Testis (tissue), 2 donors: ENCODE measurements at regions not wholly inside any gene's neighbourhood (a gene's known extent, or its start where the extent isn't known, plus 50 kb on each side); places are given as distances from the start of the nearest gene placed in this dataset.
"Not testable (repeated sequence)": the region's sequence is repeated elsewhere in the genome, so short reads cannot be mapped to it uniquely, and the experiment has no call there.

Experiments used
- DNase-seq: peaks from one replicate; pipeline ENCODE4 v3.0.0-alpha.2; 2019
- H3K27ac ChIP-seq, 2 donors: fragments of 200-600 bp; sonication (generic); one replicate each; pipeline ENCODE4 v1.5.1; 2019
- H3K27me3 ChIP-seq: fragments of 200-600 bp; sonication (generic); one replicate; pipeline ENCODE4 v1.5.1; 2019
- H3K36me3 ChIP-seq: fragments of 200-600 bp; sonication (generic); one replicate; pipeline ENCODE4 v1.5.1; 2017; ENCODE audit warnings: low read depth; ENCODE audit errors: missing control alignments
- H3K4me1 ChIP-seq: fragments of 200-600 bp; sonication (generic); one replicate; pipeline ENCODE4 v1.5.1; 2019
- H3K4me3 ChIP-seq, 2 donors: fragments of 200-600 bp; sonication (generic); one replicate each; pipeline ENCODE4 v1.5.1; 2017 to 2019
- H3K9me3 ChIP-seq: fragments of 200-600 bp; sonication (generic); one replicate; pipeline ENCODE4 v1.5.1; 2017
- CTCF ChIP-seq, 3 experiments: fragments of 450-650 bp in 2 of 3; fragments of 200-600 bp in 1 of 3; sonication (generic) in 1 of 3; IDR thresholded peaks; one replicate each; pipeline ENCODE4 v1.5.1; 2016 to 2019; ENCODE audit warnings: antibody characterized with exemption in 3 of 3, mild to moderate bottlenecking in 2 of 3, moderate library complexity in 1 of 3
- POLR2A ChIP-seq: fragments of 450-650 bp; IDR thresholded peaks from one replicate; pipeline ENCODE4 v1.6.1; 2017; ENCODE audit warnings: antibody characterized with exemption, mild to moderate bottlenecking, moderate library complexity
- WGBS, 2 donors: methylation state at CpG; one replicate each; pipeline ENCODE4 v1.1.5; 2018; 5-methylcytosine and 5-hydroxymethylcytosine counted together
- intact Hi-C: fragments of 100-400 bp; cut with DNase I; formaldehyde crosslinking; loops from one replicate; pipeline ENCODE4 v1.15.1; 2023; ENCODE audit warnings: low total_unique reads

- Histone ChIP-seq H3K9me3 (no peaks in the 10 kb centered on the region), H3K36me3 (no peaks in the 10 kb centered on the region), H3K27me3 (no peaks in the 10 kb centered on the region), H3K4me3 (no peak overlapping the region), H3K27ac (no peak overlapping the region), H3K4me1 (no peaks in the 10 kb centered on the region)
- intact Hi-C loops, result no loop called here
- no peak for TF ChIP-seq CTCF (IDR thresholded peaks at IDR 0.05)
- no peak for TF ChIP-seq POLR2A
- no peak for DNase-seq
Measured at GRCh38 chr5:125897089-125897488, 526.1 kb upstream of the GRAMD2B start.

GRCh38 chr5:125898851-125899405 lies 524.3 kb upstream of the GRAMD2B start:
- H3K9me3 ChIP-seq, result no peaks in the 10 kb centered on the region
- no peak for DNase-seq
- H3K36me3 ChIP-seq, result no peaks in the 10 kb centered on the region
- H3K4me1 ChIP-seq, result no peaks in the 10 kb centered on the region
- no peak overlapping the region for H3K27ac ChIP-seq
- no peak overlapping the region for H3K4me3 ChIP-seq
- H3K27me3 ChIP-seq, result no peaks in the 10 kb centered on the region
- 49 to 53% methylated on average over 2 of the region's 2 CpGs for WGBS, 2 donors
- intact Hi-C loops, result no loop called here
- TF ChIP-seq CTCF (IDR thresholded peaks at IDR 0.05) (no peak), POLR2A (no peak)

- H3K27me3 ChIP-seq, result no peaks in the 10 kb centered on the region
- intact Hi-C loops, result no loop called here
- H3K36me3 ChIP-seq, result no peaks in the 10 kb centered on the region
- no peak overlapping the region for H3K27ac ChIP-seq
- H3K4me3 ChIP-seq, result no peak overlapping the region
- no peak for DNase-seq
- TF ChIP-seq POLR2A, result no peak
- no peak for TF ChIP-seq CTCF (IDR thresholded peaks at IDR 0.05)
- no peaks in the 10 kb centered on the region for H3K4me1 ChIP-seq
- WGBS, 2 donors, result 94 to 100% methylated on average over 1 of the region's 1 CpG
- H3K9me3 ChIP-seq, result no peaks in the 10 kb centered on the region
Measured at GRCh38 chr5:125912028-125912427, 511.2 kb upstream of the GRAMD2B start.

GRCh38 chr5:125913200-125913599 lies 510.0 kb upstream of the GRAMD2B start:
- 88 to 95% methylated on average over 2 of the region's 2 CpGs for WGBS, 2 donors
- H3K4me3 ChIP-seq, result no peak overlapping the region
- H3K27me3 ChIP-seq, result no peaks in the 10 kb centered on the region
- DNase-seq, result no peak
- TF ChIP-seq POLR2A (no peak), CTCF (IDR thresholded peaks at IDR 0.05) (no peak)
- no peak overlapping the region for H3K27ac ChIP-seq
- no peaks in the 10 kb centered on the region for H3K36me3 ChIP-seq
- intact Hi-C loops, result no loop called here
- H3K4me1 ChIP-seq, result no peaks in the 10 kb centered on the region
- H3K9me3 ChIP-seq, result no peaks in the 10 kb centered on the region

- H3K4me3 ChIP-seq, result no peak overlapping the region
- no peaks in the 10 kb centered on the region for H3K27me3 ChIP-seq
- no peak for TF ChIP-seq POLR2A
- TF ChIP-seq CTCF (IDR thresholded peaks at IDR 0.05), result no peak
- no peaks in the 10 kb centered on the region for H3K9me3 ChIP-seq
- no peaks in the 10 kb centered on the region for H3K4me1 ChIP-seq
- intact Hi-C loops, result no loop called here
- no peak overlapping the region for H3K27ac ChIP-seq
- 80 to 88% methylated on average over 3 of the region's 3 CpGs for WGBS, 2 donors
- H3K36me3 ChIP-seq, result no peaks in the 10 kb centered on the region
- DNase-seq, result no peak
Measured at GRCh38 chr5:125914471-125914870, 508.7 kb upstream of the GRAMD2B start.

GRCh38 chr5:125923958-125924357 lies 499.3 kb upstream of the GRAMD2B start:
- H3K36me3 ChIP-seq, H3K27me3 ChIP-seq, intact Hi-C loops, H3K4me1 ChIP-seq, H3K4me3 ChIP-seq, H3K27ac ChIP-seq, DNase-seq, H3K9me3 ChIP-seq: not testable (repeated sequence)
- WGBS, 2 donors, result 89 to 95% methylated on average over 7 to 11 of the region's 11 CpGs
